BE2C (cell line): ENCODE measurements at regions not wholly inside any gene's neighbourhood (a gene's known extent, or its start where the extent isn't known, plus 50 kb on each side); places are given as distances from the start of the nearest gene placed in this dataset.

Experiments used
- DNase-seq: peaks from one replicate; pipeline ENCODE4 v3.0.0-alpha.2; 2020
- H3K27me3 ChIP-seq: fragments of 250-450 bp; sonication (Bioruptor Pico); 2 replicates; pipeline ENCODE4 v1.5.1; 2020; ENCODE audit warnings: mild to moderate bottlenecking
- H3K36me3 ChIP-seq: fragments of 250-450 bp; sonication (Bioruptor Pico); 2 replicates; pipeline ENCODE4 v1.5.1; 2020; ENCODE audit warnings: mild to moderate bottlenecking
- H3K4me1 ChIP-seq: fragments of 250-450 bp; sonication (Bioruptor Pico); 2 replicates; pipeline ENCODE4 v1.5.1; 2020
- H3K4me3 ChIP-seq: 2 replicates; pipeline ENCODE4 v1.5.1; 2011; ENCODE audit warnings: low read depth, low read length
- H3K9me3 ChIP-seq: fragments of 250-450 bp; sonication (Bioruptor Pico); 2 replicates; pipeline ENCODE4 v1.5.1; 2020
- TF ChIP-seq, protein P1 (sequence below): IDR thresholded peaks from 2 replicates; pipeline ENCODE4 v1.5.1; 2012; ENCODE audit warnings: mild to moderate bottlenecking, low read depth, low read length

DNA sequence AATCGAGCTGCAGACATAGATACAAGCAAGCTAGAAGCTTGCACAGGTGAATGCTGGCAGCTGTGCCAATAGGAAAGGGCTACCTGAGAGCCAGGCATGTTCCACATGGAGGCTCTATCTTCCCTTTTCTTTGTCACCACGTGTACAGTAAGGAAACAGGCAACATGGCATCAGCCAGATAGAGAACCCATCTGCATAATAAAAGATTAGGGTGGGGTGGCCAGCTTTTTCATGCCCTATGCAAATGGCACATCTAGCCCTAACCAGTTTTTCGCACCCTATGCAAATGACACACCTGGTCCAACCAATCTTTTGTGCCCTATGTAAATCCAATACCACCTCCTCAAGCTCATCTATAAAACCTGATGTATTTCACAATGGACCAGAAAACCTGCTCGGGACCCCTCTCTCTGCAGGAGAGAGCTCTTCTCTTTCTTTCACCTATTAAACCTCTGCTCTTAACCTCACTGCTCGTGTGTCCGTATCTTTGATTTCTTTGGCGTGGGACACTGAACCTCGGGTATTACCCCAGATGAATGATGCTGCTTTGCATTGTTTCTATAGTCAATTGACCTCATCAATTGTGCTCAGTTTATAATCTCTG lies 93.9 kb downstream of the SLC30A10 start:
- Histone ChIP-seq H3K9me3 (no peaks in the 10 kb centered on the region), H3K4me1 (no peaks in the 10 kb centered on the region), H3K4me3 (no peak overlapping the region), H3K27me3 (0 out of 2 replicates have a peak, but pooled peaks cover 11% of the 10 kb centered on the region), H3K36me3 (no peaks in the 10 kb centered on the region)
- DNase-seq: no peak
- TF ChIP-seq, protein P1, sequence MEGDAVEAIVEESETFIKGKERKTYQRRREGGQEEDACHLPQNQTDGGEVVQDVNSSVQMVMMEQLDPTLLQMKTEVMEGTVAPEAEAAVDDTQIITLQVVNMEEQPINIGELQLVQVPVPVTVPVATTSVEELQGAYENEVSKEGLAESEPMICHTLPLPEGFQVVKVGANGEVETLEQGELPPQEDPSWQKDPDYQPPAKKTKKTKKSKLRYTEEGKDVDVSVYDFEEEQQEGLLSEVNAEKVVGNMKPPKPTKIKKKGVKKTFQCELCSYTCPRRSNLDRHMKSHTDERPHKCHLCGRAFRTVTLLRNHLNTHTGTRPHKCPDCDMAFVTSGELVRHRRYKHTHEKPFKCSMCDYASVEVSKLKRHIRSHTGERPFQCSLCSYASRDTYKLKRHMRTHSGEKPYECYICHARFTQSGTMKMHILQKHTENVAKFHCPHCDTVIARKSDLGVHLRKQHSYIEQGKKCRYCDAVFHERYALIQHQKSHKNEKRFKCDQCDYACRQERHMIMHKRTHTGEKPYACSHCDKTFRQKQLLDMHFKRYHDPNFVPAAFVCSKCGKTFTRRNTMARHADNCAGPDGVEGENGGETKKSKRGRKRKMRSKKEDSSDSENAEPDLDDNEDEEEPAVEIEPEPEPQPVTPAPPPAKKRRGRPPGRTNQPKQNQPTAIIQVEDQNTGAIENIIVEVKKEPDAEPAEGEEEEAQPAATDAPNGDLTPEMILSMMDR: no peak

DNA sequence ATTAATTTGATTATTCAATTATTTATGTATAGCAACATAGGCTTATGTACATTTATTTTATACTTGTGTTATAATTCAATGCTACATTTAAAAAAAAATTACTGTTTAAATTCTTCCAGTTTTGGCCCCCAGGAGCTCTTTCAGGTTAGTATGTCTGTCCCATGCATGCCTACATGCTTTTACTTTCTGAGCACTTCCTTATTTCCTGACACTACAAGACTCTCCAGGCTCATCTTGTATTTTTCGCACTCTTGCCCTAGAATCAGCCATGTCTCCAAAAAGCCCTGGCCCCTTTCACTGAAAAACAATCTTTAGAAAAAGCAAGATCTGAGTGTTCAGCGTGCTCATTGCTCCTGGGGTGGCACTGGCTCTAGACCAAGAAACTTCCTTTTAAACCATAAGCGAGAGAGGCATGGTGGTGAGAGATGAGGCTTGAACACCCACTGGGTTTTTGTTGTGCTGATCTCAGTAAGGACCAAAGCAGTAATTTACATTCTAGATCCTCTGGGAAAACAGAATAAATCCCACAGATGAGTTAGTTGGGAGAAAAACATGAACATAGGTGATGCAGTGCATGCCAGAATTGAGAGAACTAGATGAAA lies 95.0 kb downstream of the SLC30A10 start:
- Histone ChIP-seq H3K27me3 (0 out of 2 replicates have a peak, but pooled peaks cover 11% of the 10 kb centered on the region), H3K4me3 (no peak overlapping the region), H3K36me3 (no peaks in the 10 kb centered on the region), H3K9me3 (no peaks in the 10 kb centered on the region), H3K4me1 (no peaks in the 10 kb centered on the region)
- no peak for DNase-seq
- TF ChIP-seq, protein P1: no peak

DNA sequence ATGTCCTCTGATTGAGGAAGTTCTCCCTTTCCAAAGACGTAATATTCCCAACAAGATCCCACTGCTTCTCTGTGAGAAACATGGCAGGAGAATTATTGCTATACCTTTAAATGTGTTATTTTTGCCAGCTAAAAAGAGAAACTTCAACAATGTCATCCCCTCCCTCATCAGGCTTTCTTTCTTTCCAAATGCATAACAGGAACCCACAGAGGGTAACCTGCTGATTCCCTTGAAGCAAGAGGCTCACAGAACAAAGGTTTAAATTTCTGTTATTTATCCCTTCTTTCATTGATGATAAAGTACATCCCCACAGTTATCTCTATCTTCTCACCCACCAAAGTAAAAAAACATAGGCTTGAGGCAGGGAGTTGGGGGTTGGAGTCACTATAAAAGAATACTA lies 102.1 kb downstream of the SLC30A10 start:
- TF ChIP-seq, protein P1: no peak
- Histone ChIP-seq H3K4me1 (no peaks in the 10 kb centered on the region), H3K36me3 (no peaks in the 10 kb centered on the region), H3K9me3 (no peaks in the 10 kb centered on the region), H3K27me3 (no peaks in the 10 kb centered on the region), H3K4me3 (no peak overlapping the region)
- no peak for DNase-seq

GRCh38 chr1:219825355-219825754 lies 103.0 kb downstream of the SLC30A10 start:
- no peak for DNase-seq
- no peaks in the 10 kb centered on the region for H3K9me3 ChIP-seq
- TF ChIP-seq, protein P1: no peak
- H3K4me1 ChIP-seq: no peaks in the 10 kb centered on the region
- no peak overlapping the region for H3K4me3 ChIP-seq
- H3K27me3 ChIP-seq: no peaks in the 10 kb centered on the region
- H3K36me3 ChIP-seq: no peaks in the 10 kb centered on the region

DNA sequence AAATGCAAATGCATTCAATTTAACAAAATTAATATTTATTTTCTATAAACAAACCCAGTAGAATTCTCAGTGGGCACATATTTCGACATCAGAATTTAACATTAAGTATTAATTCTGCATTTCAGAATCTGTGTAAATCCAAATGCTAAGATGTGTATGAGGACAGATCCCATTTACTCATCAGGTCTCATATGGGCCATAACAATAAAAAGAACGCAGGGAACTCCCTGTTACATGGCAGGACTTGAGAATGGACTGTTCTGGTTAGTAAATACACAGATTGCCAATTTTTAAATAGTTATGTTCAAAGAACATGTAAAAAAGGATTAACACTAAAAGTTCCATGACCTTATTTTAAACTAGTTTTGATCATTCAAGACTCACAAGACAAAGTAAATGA lies 104.0 kb downstream of the SLC30A10 start:
- Histone ChIP-seq H3K36me3 (no peaks in the 10 kb centered on the region), H3K4me3 (no peak overlapping the region), H3K4me1 (no peaks in the 10 kb centered on the region), H3K9me3 (no peaks in the 10 kb centered on the region), H3K27me3 (no peaks in the 10 kb centered on the region)
- DNase-seq: no peak
- TF ChIP-seq, protein P1: no peak

DNA sequence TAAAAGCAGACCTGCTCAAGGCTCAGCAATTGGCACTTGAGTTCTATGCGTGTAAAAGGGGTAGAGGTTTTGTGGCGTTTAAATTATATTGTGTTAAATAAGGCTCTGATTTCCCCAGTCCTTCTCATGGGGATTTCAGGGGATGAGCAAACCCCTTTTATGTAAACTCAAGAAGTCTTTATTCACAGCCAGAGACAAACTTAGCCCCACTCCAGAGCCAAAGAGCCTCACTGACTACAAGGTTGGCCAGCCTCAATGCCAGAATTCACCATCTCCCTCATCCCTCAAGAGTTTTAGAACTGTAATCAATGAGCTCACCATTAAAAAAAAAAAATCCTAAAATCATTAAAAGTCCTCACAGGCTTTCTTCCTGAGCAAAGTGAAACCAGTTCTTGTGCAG lies 107.8 kb downstream of the SLC30A10 start:
- no peaks in the 10 kb centered on the region for H3K36me3 ChIP-seq
- no peaks in the 10 kb centered on the region for H3K4me1 ChIP-seq
- DNase-seq: no peak
- peaks cover 18% of the 10 kb centered on the region for H3K27me3 ChIP-seq
- H3K9me3 ChIP-seq: no peaks in the 10 kb centered on the region
- no peak overlapping the region for H3K4me3 ChIP-seq
- TF ChIP-seq, protein P1: no peak
